WTC11 (cell line): ENCODE measurements at regions not wholly inside any gene's neighbourhood (a gene's known extent, or its start where the extent isn't known, plus 50 kb on each side); places are given as distances from the start of the nearest gene placed in this dataset.

Experiments used
- ATF3 ChIP-seq: sonication (generic); formaldehyde crosslinking; conservative IDR thresholded peaks from 2 replicates; pipeline ENCODE4 v1.8.1; 2022; ENCODE audit warnings: mild to moderate bottlenecking, missing genetic modification reagents
- CTCF ChIP-seq: fragments of 200-600 bp; IDR thresholded peaks from 2 replicates; pipeline ENCODE4 v1.8.0; 2022; ENCODE audit warnings: antibody characterized with exemption
- FOXP1 ChIP-seq: sonication (generic); formaldehyde crosslinking; IDR thresholded peaks from 2 replicates; pipeline ENCODE4 v1.8.0; 2022; ENCODE audit warnings: missing genetic modification reagents, mild to moderate bottlenecking, moderate library complexity, borderline replicate concordance
- MXD4 ChIP-seq: fragments of 250-450 bp; sonication (Bioruptor Pico); IDR thresholded peaks from 2 replicates; pipeline ENCODE4 v1.8.0; 2021; ENCODE audit warnings: mild to moderate bottlenecking, moderate library complexity, borderline replicate concordance
- NFE2L1 ChIP-seq: sonication (generic); formaldehyde crosslinking; IDR thresholded peaks from 2 replicates; pipeline ENCODE4 v1.8.1; 2023; ENCODE audit warnings: missing genetic modification reagents
- NFYB ChIP-seq: sonication (generic); formaldehyde crosslinking; conservative IDR thresholded peaks from 2 replicates; pipeline ENCODE4 v1.8.0; 2022; ENCODE audit warnings: low read depth, missing genetic modification reagents
- NR2C2 ChIP-seq: sonication (generic); formaldehyde crosslinking; IDR thresholded peaks from 2 replicates; pipeline ENCODE4 v1.8.0; 2022; ENCODE audit warnings: mild to moderate bottlenecking, missing genetic modification reagents
- ZNF263 ChIP-seq: sonication (generic); formaldehyde crosslinking; IDR thresholded peaks from 2 replicates; pipeline ENCODE4 v1.8.1; 2022; ENCODE audit warnings: low read depth, mild to moderate bottlenecking, moderate library complexity, missing genetic modification reagents
- ZNF317 ChIP-seq: sonication (generic); formaldehyde crosslinking; IDR thresholded peaks from 2 replicates; pipeline ENCODE4 v1.8.1; 2023; ENCODE audit warnings: low read depth, mild to moderate bottlenecking, moderate library complexity, missing genetic modification reagents, borderline replicate concordance

GRCh38 chr10:44205067-44205466, 179.8 kb downstream of the CXCL12 start:
- TF ChIP-seq MXD4 (CRISPR knock-in tag) (no peak), CTCF (no peak), ATF3 (CRISPR knock-in tag) (no peak), NFE2L1 (CRISPR knock-in tag) (no peak), NFYB (no peak), ZNF263 (CRISPR knock-in tag) (no peak), ZNF317 (CRISPR knock-in tag) (no peak), NR2C2 (no peak), FOXP1 (CRISPR knock-in tag) (no peak)
